Stimulated activated CD4-positive, alpha-beta T cell treated with anti-CD3 and anti-CD28 coated beads, TNF-alpha, amount 100 ng/mL, for 48 hours (primary cell): ENCODE measurements at regions not wholly inside any gene's neighbourhood (a gene's known extent, or its start where the extent isn't known, plus 50 kb on each side); places are given as distances from the start of the nearest gene placed in this dataset.

Experiments used
- DNase-seq, 3 donors: peaks; one replicate each; pipeline ENCODE4 v3.0.0-alpha.2; 2020; ENCODE audit warnings: low read depth in 3 of 3

- DNase-seq, result no peak
These were observed 59.5 kb upstream of the HGFAC start for GRCh38 chr4:3382251-3382650.

- DNase-seq, result no peak
These were observed 57.4 kb upstream of the HGFAC start for GRCh38 chr4:3384391-3384770.

GRCh38 chr4:3384771-3385710 is 56.7 kb upstream of the HGFAC start:
- no peak for DNase-seq

- DNase-seq, result no peak
These were observed 55.9 kb upstream of the HGFAC start for GRCh38 chr4:3385711-3386420.

GRCh38 chr4:3386526-3386925 is 55.2 kb upstream of the HGFAC start:
- no peak for DNase-seq

- DNase-seq, result no peak
These were observed 54.4 kb upstream of the HGFAC start for GRCh38 chr4:3387154-3387942.

GRCh38 chr4:3387943-3388361 is 53.8 kb upstream of the HGFAC start:
- DNase-seq, result no peak

GRCh38 chr4:3388471-3389232 is 53.1 kb upstream of the HGFAC start:
- DNase-seq, result no peak

- no peak for DNase-seq
These were observed 52.2 kb upstream of the HGFAC start for GRCh38 chr4:3389233-3390215.

- no peak for DNase-seq
These were observed 51.4 kb upstream of the HGFAC start for GRCh38 chr4:3390288-3390811.

- no peak for DNase-seq
These were observed 50.3 kb upstream of the HGFAC start for GRCh38 chr4:3391422-3391821.
